Panc1 (cell line): ENCODE measurements at regions not wholly inside any gene's neighbourhood (a gene's known extent, or its start where the extent isn't known, plus 50 kb on each side); places are given as distances from the start of the nearest gene placed in this dataset.

Experiments used
- ATAC-seq: fragments of 200-7000 bp; cut with Tn5 transposase; 2 replicates; pipeline ENCODE4 v1.9.1; 2020; ENCODE audit warnings: mild to moderate bottlenecking, moderate library complexity
- BruUV-seq: library from RNA; stranded (reverse); fragments of 400-500 nt; replicated peaks from 2 replicates; lab custom pipeline; 2021; lab: Mats Ljungman, UMichigan
- CTCF ChIA-PET: fragments of 300-600 bp; sonication (Branson Sonifier 250); formaldehyde crosslinking; loops from one replicate; lab custom pipeline; 2022; ENCODE audit warnings: antibody characterized with exemption; lab: Charles Lee
- POLR2A ChIA-PET: fragments of 300-600 bp; sonication (Branson Sonifier 250); formaldehyde crosslinking; loops from one replicate; lab custom pipeline; 2022; ENCODE audit warnings: antibody characterized with exemption; lab: Charles Lee
- DNase-seq: peaks from one replicate; pipeline ENCODE4 v3.0.0-alpha.2; 2010; ENCODE audit warnings: low read depth, low spot score
- H3K27ac ChIP-seq: 2 replicates; pipeline ENCODE4 v1.5.1; 2011; ENCODE audit warnings: mild to moderate bottlenecking, low read length, inconsistent platforms
- H3K27me3 ChIP-seq: fragments of 200-500 bp; sonication (Bioruptor generic); 2 replicates; pipeline ENCODE4 v1.6.0; 2014; ENCODE audit warnings: low read length, inconsistent platforms; ENCODE audit not compliant: control insufficient read depth, insufficient read depth
- H3K36me3 ChIP-seq: fragments of 200-500 bp; sonication (Bioruptor generic); 2 replicates; pipeline ENCODE4 v1.5.1; 2014; ENCODE audit warnings: inconsistent platforms, mild to moderate bottlenecking, low read length, moderate library complexity; ENCODE audit not compliant: control insufficient read depth, insufficient read depth
- H3K4me1 ChIP-seq: 2 replicates; pipeline ENCODE4 v1.5.1; 2011; ENCODE audit warnings: inconsistent platforms, mild to moderate bottlenecking, low read length, moderate library complexity; ENCODE audit not compliant: control insufficient read depth, insufficient read depth
- H3K4me3 ChIP-seq, 2 experiments: 2 replicates each; pipeline ENCODE4 v1.5.1; 2011 to 2012; ENCODE audit warnings: low read depth in 2 of 2, low read length in 2 of 2, mild to moderate bottlenecking in 2 of 2, inconsistent platforms in 1 of 2, moderate library complexity in 1 of 2
- H3K9me3 ChIP-seq: fragments of 200-500 bp; sonication (Bioruptor generic); 2 replicates; pipeline ENCODE4 v1.5.1; 2014; ENCODE audit warnings: low read depth, mild to moderate bottlenecking, inconsistent platforms, low read length, moderate library complexity; ENCODE audit not compliant: control insufficient read depth, insufficient read depth
- CTCF ChIP-seq: fragments of 450-650 bp; IDR thresholded peaks from 2 replicates; pipeline ENCODE4 v1.5.1; 2017; ENCODE audit warnings: mild to moderate bottlenecking
- POLR2AphosphoS5 ChIP-seq: IDR thresholded peaks from 2 replicates; pipeline ENCODE4 v1.6.1; 2012; ENCODE audit warnings: mild to moderate bottlenecking, low read depth, low read length, moderate library complexity
- REST ChIP-seq, 2 experiments: IDR thresholded peaks; 2 replicates each; pipeline ENCODE4 v1.6.1; 2011 to 2012; ENCODE audit warnings: low read depth in 2 of 2, control low read depth in 1 of 2, low read length in 1 of 2, mild to moderate bottlenecking in 1 of 2, moderate library complexity in 1 of 2; ENCODE audit not compliant: insufficient read depth in 1 of 2
- SIN3A ChIP-seq: IDR thresholded peaks from 2 replicates; pipeline ENCODE4 v1.6.1; 2012; ENCODE audit warnings: low read depth, mild to moderate bottlenecking, low read length, moderate library complexity, borderline replicate concordance; ENCODE audit not compliant: insufficient read depth
- TCF7L2 ChIP-seq: IDR thresholded peaks from 2 replicates; pipeline ENCODE4 v1.6.1; 2011; ENCODE audit warnings: mild to moderate bottlenecking, low read depth, low read length, inconsistent platforms
- in situ Hi-C: cut with HindIII; loops from 2 replicates; pipeline ENCODE4 v1.10.0; 2016; ENCODE audit warnings: low sequenced_read_pairs, low pct_unique_long_range_greater_than_20kb
- intact Hi-C: fragments of 100-400 bp; cut with micrococcal nuclease; formaldehyde crosslinking; loops from one replicate; pipeline ENCODE4 v1.10.0; 2022; ENCODE audit not compliant: unreplicated experiment

- Histone ChIP-seq H3K4me1 (no peaks in the 10 kb centered on the region), H3K9me3 (no peaks in the 10 kb centered on the region), H3K27me3 (no peaks in the 10 kb centered on the region), H3K27ac (no peak overlapping the region), H3K36me3 (no peaks in the 10 kb centered on the region), H3K4me3 (no peak overlapping the region)
- CTCF ChIA-PET: interaction anchor here (0.6 kb wide), 1 partner anchor 689 kb away, joined by 3 read pairs; no protein-coding TSS in a partner anchor
- TF ChIP-seq TCF7L2: no peak
- no peak for TF ChIP-seq POLR2AphosphoS5
- TF ChIP-seq CTCF: no peak
- TF ChIP-seq REST (IDR thresholded peaks at IDR 0.05; ENCODE audit: insufficient read depth in 1 of 2, low read depth in 2 of 2, low read length in 1 of 2): no peak
- no peak for TF ChIP-seq SIN3A
- no peak for DNase-seq
- intact Hi-C loops (no loop called here), in situ Hi-C loops (no loop called here)
- POLR2A ChIA-PET: no interaction called here
- ATAC-seq: no peak
- BruUV-seq: no TSS peak
Observed at GRCh38 chr6:147735924-147736323, 227.4 kb downstream of the SAMD5 start.

GRCh38 chr6:147737115-147737514 lies 228.6 kb downstream of the SAMD5 start:
- H3K27me3 ChIP-seq: no peaks in the 10 kb centered on the region
- no peak overlapping the region for H3K27ac ChIP-seq
- no TSS peak for BruUV-seq
- ChIA-PET CTCF (no interaction called here), POLR2A (no interaction called here)
- DNase-seq (no peak), ATAC-seq (no peak)
- H3K4me3 ChIP-seq: no peak overlapping the region
- intact Hi-C loops: no loop called here
- H3K36me3 ChIP-seq: no peaks in the 10 kb centered on the region
- H3K9me3 ChIP-seq: no peaks in the 10 kb centered on the region
- TF ChIP-seq SIN3A: no peak
- no peak for TF ChIP-seq CTCF
- TF ChIP-seq TCF7L2: no peak
- no peak for TF ChIP-seq REST (IDR thresholded peaks at IDR 0.05; ENCODE audit: insufficient read depth in 1 of 2, low read depth in 2 of 2, low read length in 1 of 2)
- TF ChIP-seq POLR2AphosphoS5: no peak
- in situ Hi-C loops: no loop called here
- H3K4me1 ChIP-seq: no peaks in the 10 kb centered on the region
